Spleen (tissue), 7 donors: ENCODE measurements at regions not wholly inside any gene's neighbourhood (a gene's known extent, or its start where the extent isn't known, plus 50 kb on each side); places are given as distances from the start of the nearest gene placed in this dataset.

Source experiments
- POLR2A ChIP-seq, 3 donors: fragments of 450-650 bp; IDR thresholded peaks; one replicate each; pipeline ENCODE4 v1.5.1; 2017; ENCODE audit warnings: antibody characterized with exemption in 3 of 3, mild to moderate bottlenecking in 1 of 3
- POLR2AphosphoS5 ChIP-seq, 3 donors: sonication (generic); formaldehyde crosslinking; IDR thresholded peaks; one replicate each; pipeline ENCODE4 v1.5.1; 2017; ENCODE audit warnings: antibody characterized with exemption in 3 of 3
- TF ChIP-seq, protein P1 (sequence below), 11 experiments: fragments of 200-600 bp in 7 of 11; fragments of 450-650 bp in 4 of 11; sonication (generic) in 4 of 11; IDR thresholded peaks in 8 of 11; conservative IDR thresholded peaks in 3 of 11; 1 replicate in 7 of 11; 2 replicates in 4 of 11; pipeline versions ENCODE4 v1.4.0 to v1.8.0; 2016 to 2021; ENCODE audit warnings: antibody characterized with exemption in 11 of 11, inconsistent platforms in 4 of 11, mild to moderate bottlenecking in 1 of 11
- donor health status: DM: no; HTN: no; CAD: no; lungs with moderate emphysema.
- donor health status: DM: no; HTN: no; CAD: no.
- donor health status: DM: no; HTN: no; CAD: no.

DNA sequence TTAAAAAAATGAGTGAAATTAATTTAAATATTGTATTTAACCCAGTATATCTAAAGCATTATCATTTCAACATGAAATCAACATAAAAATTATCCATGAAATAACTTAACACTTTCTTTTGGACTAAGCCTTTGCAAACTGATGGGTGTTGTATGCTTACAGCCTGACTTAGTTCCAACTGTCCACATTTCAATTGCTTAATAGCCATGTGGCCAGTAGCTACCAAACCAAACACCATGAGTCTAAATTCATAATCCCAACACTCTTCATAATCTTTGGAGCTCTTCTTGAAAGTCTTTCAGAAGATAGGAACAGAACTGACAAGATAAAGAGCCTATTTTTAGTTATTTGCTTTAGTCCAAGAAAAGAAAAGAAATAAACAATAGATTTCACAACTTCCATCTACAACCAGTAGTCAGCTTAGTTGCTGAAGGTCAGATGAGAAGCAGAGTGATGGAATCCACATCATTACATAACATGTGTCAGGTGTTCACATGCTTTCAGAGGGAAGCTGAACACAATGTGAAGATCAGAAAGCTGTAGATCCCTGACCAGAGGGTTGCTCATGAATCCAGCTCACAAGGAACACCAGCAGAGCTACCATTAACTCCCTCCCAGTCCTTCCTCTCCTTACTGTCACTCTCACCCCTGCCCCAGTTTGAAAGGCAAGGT is 144.0 kb upstream of the ZNF648 start:
- TF ChIP-seq, protein P1, sequence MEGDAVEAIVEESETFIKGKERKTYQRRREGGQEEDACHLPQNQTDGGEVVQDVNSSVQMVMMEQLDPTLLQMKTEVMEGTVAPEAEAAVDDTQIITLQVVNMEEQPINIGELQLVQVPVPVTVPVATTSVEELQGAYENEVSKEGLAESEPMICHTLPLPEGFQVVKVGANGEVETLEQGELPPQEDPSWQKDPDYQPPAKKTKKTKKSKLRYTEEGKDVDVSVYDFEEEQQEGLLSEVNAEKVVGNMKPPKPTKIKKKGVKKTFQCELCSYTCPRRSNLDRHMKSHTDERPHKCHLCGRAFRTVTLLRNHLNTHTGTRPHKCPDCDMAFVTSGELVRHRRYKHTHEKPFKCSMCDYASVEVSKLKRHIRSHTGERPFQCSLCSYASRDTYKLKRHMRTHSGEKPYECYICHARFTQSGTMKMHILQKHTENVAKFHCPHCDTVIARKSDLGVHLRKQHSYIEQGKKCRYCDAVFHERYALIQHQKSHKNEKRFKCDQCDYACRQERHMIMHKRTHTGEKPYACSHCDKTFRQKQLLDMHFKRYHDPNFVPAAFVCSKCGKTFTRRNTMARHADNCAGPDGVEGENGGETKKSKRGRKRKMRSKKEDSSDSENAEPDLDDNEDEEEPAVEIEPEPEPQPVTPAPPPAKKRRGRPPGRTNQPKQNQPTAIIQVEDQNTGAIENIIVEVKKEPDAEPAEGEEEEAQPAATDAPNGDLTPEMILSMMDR (IDR thresholded peaks at IDR 0.05 in 8 of 11, conservative IDR thresholded peaks at IDR 0.05 in 3 of 11), result no peak
- TF ChIP-seq POLR2AphosphoS5 (IDR thresholded peaks at IDR 0.05) (no peak), POLR2A (IDR thresholded peaks at IDR 0.05) (no peak)
